Right lobe of liver (tissue), 4 donors: ENCODE measurements at regions not wholly inside any gene's neighbourhood (a gene's known extent, or its start where the extent isn't known, plus 50 kb on each side); places are given as distances from the start of the nearest gene placed in this dataset.

Experiments used
- CTCF ChIP-seq, 4 donors: fragments of 200-600 bp in 3 of 4; fragments of 450-650 bp in 1 of 4; IDR thresholded peaks; one replicate each; pipeline versions ENCODE4 v1.5.1 to v1.8.0; 2016 to 2022; ENCODE audit warnings: antibody characterized with exemption in 4 of 4, mild to moderate bottlenecking in 2 of 4
- POLR2A ChIP-seq: fragments of 450-650 bp; IDR thresholded peaks from one replicate; pipeline ENCODE4 v1.6.1; 2017; ENCODE audit warnings: antibody characterized with exemption, mild to moderate bottlenecking
- donor health status: DM: no; HTN: no; CAD: no.
- donor health status: DM: no; HTN: no; CAD: no.
- donor health status: DM: no; HTN: yes; CAD: no.

- no peak for TF ChIP-seq CTCF (IDR thresholded peaks at IDR 0.05)
- no peak for TF ChIP-seq POLR2A
Measured at GRCh38 chr4:66741081-66741480, 804.2 kb downstream of the CENPC start.
